Osteocyte (in vitro differentiated cells): ENCODE measurements at regions not wholly inside any gene's neighbourhood (a gene's known extent, or its start where the extent isn't known, plus 50 kb on each side); places are given as distances from the start of the nearest gene placed in this dataset.

Experiments
- DNase-seq: peaks from one replicate; pipeline ENCODE4 v3.0.0; 2021; ENCODE audit warnings: mixed read lengths; ENCODE audit not compliant: unreplicated experiment; ENCODE audit errors: extremely low spot score
- H3K27ac Mint-ChIP-seq: one replicate; pipeline ENCODE4 v1.8.0; 2021; ENCODE audit warnings: mild to moderate bottlenecking, mixed read lengths; ENCODE audit not compliant: unreplicated experiment
- H3K27me3 Mint-ChIP-seq: one replicate; pipeline ENCODE4 v1.8.0; 2021; ENCODE audit warnings: mixed read lengths; ENCODE audit not compliant: unreplicated experiment
- H3K36me3 Mint-ChIP-seq: one replicate; pipeline ENCODE4 v1.8.0; 2021; ENCODE audit warnings: mixed read lengths; ENCODE audit not compliant: unreplicated experiment
- H3K4me1 Mint-ChIP-seq: one replicate; pipeline ENCODE4 v1.8.0; 2021; ENCODE audit warnings: mixed read lengths; ENCODE audit not compliant: unreplicated experiment
- H3K4me3 Mint-ChIP-seq: one replicate; pipeline ENCODE4 v1.8.0; 2021; ENCODE audit warnings: mild to moderate bottlenecking, moderate library complexity, mixed read lengths; ENCODE audit not compliant: unreplicated experiment
- H3K9me3 Mint-ChIP-seq: one replicate; pipeline ENCODE4 v1.8.0; 2021; ENCODE audit warnings: mixed read lengths; ENCODE audit not compliant: unreplicated experiment
- TF ChIP-seq, protein P1 (sequence below): fragments of 200-600 bp; sonication (generic); IDR thresholded peaks from 2 replicates; pipeline ENCODE4 v1.5.0; 2021; ENCODE audit warnings: antibody characterized with exemption, mild to moderate bottlenecking, moderate library complexity

GRCh38 chr15:88714782-88715372 is 76.1 kb downstream of the ISG20 start:
- Mint-ChIP-seq H3K27me3 (peaks cover 26% of the 10 kb centered on the region), H3K4me3 (no peak overlapping the region), H3K4me1 (peaks cover 8% of the 10 kb centered on the region), H3K9me3 (no peaks in the 10 kb centered on the region), H3K36me3 (no peaks in the 10 kb centered on the region), H3K27ac (no peak overlapping the region)
- DNase-seq, result no peak
- TF ChIP-seq, protein P1, sequence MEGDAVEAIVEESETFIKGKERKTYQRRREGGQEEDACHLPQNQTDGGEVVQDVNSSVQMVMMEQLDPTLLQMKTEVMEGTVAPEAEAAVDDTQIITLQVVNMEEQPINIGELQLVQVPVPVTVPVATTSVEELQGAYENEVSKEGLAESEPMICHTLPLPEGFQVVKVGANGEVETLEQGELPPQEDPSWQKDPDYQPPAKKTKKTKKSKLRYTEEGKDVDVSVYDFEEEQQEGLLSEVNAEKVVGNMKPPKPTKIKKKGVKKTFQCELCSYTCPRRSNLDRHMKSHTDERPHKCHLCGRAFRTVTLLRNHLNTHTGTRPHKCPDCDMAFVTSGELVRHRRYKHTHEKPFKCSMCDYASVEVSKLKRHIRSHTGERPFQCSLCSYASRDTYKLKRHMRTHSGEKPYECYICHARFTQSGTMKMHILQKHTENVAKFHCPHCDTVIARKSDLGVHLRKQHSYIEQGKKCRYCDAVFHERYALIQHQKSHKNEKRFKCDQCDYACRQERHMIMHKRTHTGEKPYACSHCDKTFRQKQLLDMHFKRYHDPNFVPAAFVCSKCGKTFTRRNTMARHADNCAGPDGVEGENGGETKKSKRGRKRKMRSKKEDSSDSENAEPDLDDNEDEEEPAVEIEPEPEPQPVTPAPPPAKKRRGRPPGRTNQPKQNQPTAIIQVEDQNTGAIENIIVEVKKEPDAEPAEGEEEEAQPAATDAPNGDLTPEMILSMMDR, result no peak

GRCh38 chr15:88716543-88717381 is 77.9 kb downstream of the ISG20 start:
- Mint-ChIP-seq H3K27ac (no peak overlapping the region), H3K27me3 (peaks cover 25% of the 10 kb centered on the region), H3K36me3 (no peaks in the 10 kb centered on the region), H3K4me3 (no peak overlapping the region), H3K4me1 (peaks cover 8% of the 10 kb centered on the region), H3K9me3 (no peaks in the 10 kb centered on the region)
- TF ChIP-seq, protein P1, result no peak
- DNase-seq, result no peak

DNA sequence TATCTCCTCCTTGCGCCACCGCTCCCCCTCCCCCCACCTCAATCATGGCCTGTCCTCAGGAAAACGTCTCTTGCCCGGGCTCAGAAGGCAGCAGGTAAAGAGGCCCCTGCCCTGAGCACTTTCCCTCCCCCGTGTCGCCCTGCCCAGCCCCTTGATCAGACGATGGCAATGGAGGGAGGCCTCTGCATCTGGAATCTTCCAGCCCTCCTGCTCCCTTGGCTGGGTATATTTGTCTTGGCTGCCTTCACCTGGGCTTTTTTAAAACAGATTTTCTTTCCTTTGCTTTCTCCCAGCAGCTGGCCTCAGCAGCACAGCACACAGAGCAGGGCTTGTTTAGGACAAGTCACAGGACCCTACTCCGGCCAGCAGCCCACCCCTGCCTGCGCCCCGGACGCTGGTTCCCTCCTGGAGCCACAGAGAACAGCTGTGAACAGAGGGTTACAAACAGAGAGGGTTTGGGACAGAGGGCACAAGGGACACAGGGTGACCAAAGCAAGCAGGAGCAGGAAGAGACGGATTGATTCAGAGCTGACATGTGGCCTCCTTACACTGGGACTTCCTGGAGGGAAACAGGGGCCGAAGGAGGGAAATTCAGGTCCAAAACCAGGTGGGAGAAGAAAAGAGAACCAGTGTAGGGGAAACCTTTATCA is 78.7 kb downstream of the ISG20 start:
- H3K4me3 Mint-ChIP-seq, result no peak overlapping the region
- DNase-seq, result no peak
- no peak overlapping the region for H3K27ac Mint-ChIP-seq
- no peaks in the 10 kb centered on the region for H3K36me3 Mint-ChIP-seq
- peaks cover 26% of the 10 kb centered on the region for H3K27me3 Mint-ChIP-seq
- TF ChIP-seq, protein P1, result no peak
- peaks cover 8% of the 10 kb centered on the region for H3K4me1 Mint-ChIP-seq
- no peaks in the 10 kb centered on the region for H3K9me3 Mint-ChIP-seq

DNA sequence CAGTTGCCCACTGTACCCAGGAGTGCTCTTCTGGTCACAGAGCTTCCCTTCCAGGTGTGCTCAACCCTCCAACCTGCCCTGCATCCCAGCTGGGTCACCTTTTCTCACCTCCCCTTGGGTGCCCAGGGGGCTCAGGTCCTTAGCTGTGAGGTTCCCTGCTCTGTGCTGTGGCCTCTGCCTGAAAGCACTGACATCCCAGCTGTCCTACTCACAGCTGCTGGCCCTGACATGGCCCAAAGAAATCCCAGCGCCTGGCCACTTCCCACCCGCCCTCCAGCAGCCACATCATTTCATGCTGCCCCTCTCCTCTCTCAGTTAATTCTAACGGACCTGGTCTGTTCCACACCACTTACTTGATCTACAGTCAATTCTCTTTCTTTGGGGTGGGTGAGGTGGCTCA is 79.9 kb downstream of the ISG20 start:
- H3K9me3 Mint-ChIP-seq, result peaks cover 7% of the 10 kb centered on the region
- H3K27ac Mint-ChIP-seq, result no peak overlapping the region
- no peak for DNase-seq
- no peak overlapping the region for H3K4me3 Mint-ChIP-seq
- no peaks in the 10 kb centered on the region for H3K36me3 Mint-ChIP-seq
- TF ChIP-seq, protein P1, result no peak
- peaks cover 18% of the 10 kb centered on the region for H3K27me3 Mint-ChIP-seq
- peaks cover 8% of the 10 kb centered on the region for H3K4me1 Mint-ChIP-seq

GRCh38 chr15:88719654-88720053 is 80.8 kb downstream of the ISG20 start:
- DNase-seq, result no peak
- Mint-ChIP-seq H3K4me3 (no peak overlapping the region), H3K27ac (no peak overlapping the region), H3K4me1 (peaks cover 8% of the 10 kb centered on the region), H3K9me3 (peaks cover 7% of the 10 kb centered on the region), H3K27me3 (peaks cover 12% of the 10 kb centered on the region), H3K36me3 (no peaks in the 10 kb centered on the region)
- TF ChIP-seq, protein P1, result no peak
